HEK293 (cell line): ENCODE measurements at regions not wholly inside any gene's neighbourhood (a gene's known extent, or its start where the extent isn't known, plus 50 kb on each side); places are given as distances from the start of the nearest gene placed in this dataset.

Experiments
- CTCF ChIA-PET: fragments of 350-600 bp; formaldehyde crosslinking; extraction: SDS; loops from one replicate; lab custom pipeline; 2021; ENCODE audit warnings: antibody characterized with exemption; lab: Yijun Ruan, JAX
- POLR2A ChIA-PET: fragments of 300-600 bp; formaldehyde crosslinking; extraction: SDS; loops from one replicate; lab custom pipeline; 2020; ENCODE audit warnings: antibody characterized with exemption, inconsistent platforms; lab: Yijun Ruan, JAX
- H3K27ac ChIP-seq: fragments of 200-500 bp; sonication (Bioruptor generic); 2 replicates; pipeline ENCODE4 v1.5.1; 2014; ENCODE audit warnings: low read depth, low read length, control low read depth, inconsistent platforms; ENCODE audit errors: extremely low read depth
- H3K36me3 ChIP-seq, 2 experiments: fragments of 200-500 bp in 1 of 2; sonication (Bioruptor generic) in 1 of 2; 1 replicate in 1 of 2; 2 replicates in 1 of 2; pipeline ENCODE4 v1.5.1; 2014 to 2017; ENCODE audit warnings: inconsistent platforms in 2 of 2, low read length in 2 of 2; ENCODE audit not compliant: control insufficient read depth in 2 of 2, insufficient read depth in 1 of 2
- H3K4me1 ChIP-seq: fragments of 200-500 bp; sonication (Bioruptor generic); 2 replicates; pipeline ENCODE4 v1.5.1; 2014; ENCODE audit warnings: mild to moderate bottlenecking, low read length, inconsistent platforms; ENCODE audit not compliant: control insufficient read depth, insufficient read depth
- H3K4me3 ChIP-seq: 2 replicates; pipeline ENCODE4 v1.5.1; 2011; ENCODE audit warnings: low read depth, mild to moderate bottlenecking, control low read depth, low read length, moderate library complexity
- H3K9me3 ChIP-seq: fragments of 200-500 bp; sonication (Bioruptor generic); 2 replicates; pipeline ENCODE4 v1.5.1; 2014; ENCODE audit warnings: low read depth, low read length, inconsistent platforms; ENCODE audit not compliant: control insufficient read depth, insufficient read depth
- EGR2 ChIP-seq: fragments of 450-650 bp; formaldehyde crosslinking; IDR thresholded peaks from 2 replicates; pipeline ENCODE4 v1.5.1; 2016; ENCODE audit warnings: low read depth, missing biosample characterization, missing genetic modification characterization
- KLF10 ChIP-seq: fragments of 450-650 bp; IDR thresholded peaks from 2 replicates; pipeline ENCODE4 v1.5.1; 2018; ENCODE audit warnings: missing biosample characterization, mild to moderate bottlenecking, missing genetic modification characterization
- OSR2 ChIP-seq: fragments of 450-650 bp; formaldehyde crosslinking; IDR thresholded peaks from 2 replicates; pipeline ENCODE4 v1.5.1; 2016; ENCODE audit warnings: missing biosample characterization, missing genetic modification characterization
- REPIN1 ChIP-seq: fragments of 450-650 bp; formaldehyde crosslinking; IDR thresholded peaks from 2 replicates; pipeline ENCODE4 v1.5.1; 2017; ENCODE audit warnings: missing biosample characterization, missing genetic modification characterization, low read depth
- SCRT1 ChIP-seq: fragments of 450-650 bp; formaldehyde crosslinking; IDR thresholded peaks from 2 replicates; pipeline ENCODE4 v1.5.1; 2016; ENCODE audit warnings: missing biosample characterization, missing genetic modification characterization, borderline replicate concordance
- ZFHX2 ChIP-seq: fragments of 450-650 bp; formaldehyde crosslinking; conservative IDR thresholded peaks from 2 replicates; pipeline ENCODE4 v1.5.1; 2016; ENCODE audit warnings: missing biosample characterization, missing genetic modification characterization
- ZNF132 ChIP-seq: fragments of 450-650 bp; formaldehyde crosslinking; IDR thresholded peaks from 2 replicates; pipeline ENCODE4 v1.5.1; 2017; ENCODE audit warnings: missing biosample characterization, missing genetic modification characterization, borderline replicate concordance
- ZNF133 ChIP-seq: fragments of 450-650 bp; formaldehyde crosslinking; IDR thresholded peaks from 2 replicates; pipeline ENCODE4 v1.5.1; 2016; ENCODE audit warnings: missing biosample characterization, missing genetic modification characterization
- ZNF341 ChIP-seq: fragments of 450-650 bp; formaldehyde crosslinking; IDR thresholded peaks from 2 replicates; pipeline ENCODE4; 2016; ENCODE audit warnings: low read depth, missing biosample characterization, missing genetic modification characterization
- ZNF350 ChIP-seq: fragments of 450-650 bp; formaldehyde crosslinking; IDR thresholded peaks from 2 replicates; pipeline ENCODE4 v1.5.0; 2017; ENCODE audit warnings: missing biosample characterization, mild to moderate bottlenecking, missing genetic modification characterization
- ZNF580 ChIP-seq: fragments of 450-650 bp; formaldehyde crosslinking; IDR thresholded peaks from 2 replicates; pipeline ENCODE4 v1.5.1; 2016; ENCODE audit warnings: missing biosample characterization, missing genetic modification characterization
- ZSCAN4 ChIP-seq: fragments of 450-650 bp; formaldehyde crosslinking; IDR thresholded peaks from 2 replicates; pipeline ENCODE4 v1.5.1; 2017; ENCODE audit warnings: missing biosample characterization, missing genetic modification characterization
- ZSCAN5A ChIP-seq: fragments of 450-650 bp; formaldehyde crosslinking; IDR thresholded peaks from 2 replicates; pipeline ENCODE4 v1.5.1; 2016; ENCODE audit warnings: missing biosample characterization, missing genetic modification characterization

GRCh38 chr16:73140929-73141328, 93.0 kb upstream of the ZFHX3 start:
- Histone ChIP-seq H3K36me3 (no peaks in the 10 kb centered on the region), H3K27ac (no peak overlapping the region), H3K9me3 (no peaks in the 10 kb centered on the region), H3K4me3 (no peak overlapping the region), H3K4me1 (peaks cover 22% of the 10 kb centered on the region)
- TF ChIP-seq REPIN1 (tag by site-specific recombination): no peak
- CTCF ChIA-PET: interaction anchor here (0.7 kb wide), 1 partner anchor 1044 kb away, joined by 3 read pairs; no protein-coding TSS in a partner anchor
- POLR2A ChIA-PET: no interaction called here

GRCh38 chr16:73131156-73131862, 83.4 kb upstream of the ZFHX3 start:
- ChIA-PET POLR2A (no interaction called here), CTCF (interaction anchor here (0.6 kb wide), 1 partner anchor 11 kb away, joined by 3 read pairs; no protein-coding TSS in a partner anchor)
- no peak for TF ChIP-seq KLF10
- TF ChIP-seq ZNF350 (tag by site-specific recombination): no peak
- TF ChIP-seq ZNF132 (tag by site-specific recombination): no peak
- no peak for TF ChIP-seq ZNF341 (tag by site-specific recombination)
- no peak for TF ChIP-seq OSR2 (tag by site-specific recombination)
- TF ChIP-seq, all 188 proteins: peak for 0

GRCh38 chr16:73129455-73129854, 81.5 kb upstream of the ZFHX3 start:
- Histone ChIP-seq H3K4me3 (no peak overlapping the region), H3K4me1 (peaks cover 5% of the 10 kb centered on the region)
- TF ChIP-seq ZSCAN4 (tag by site-specific recombination): peak; percentile 89
- TF ChIP-seq ZSCAN5A (tag by site-specific recombination): no peak
- TF ChIP-seq, all 188 proteins: peak for 1
- Histone ChIP-seq H3K9me3 (no peaks in the 10 kb centered on the region), H3K27ac (no peak overlapping the region), H3K36me3 (no peaks in the 10 kb centered on the region)
- ChIA-PET POLR2A (no interaction called here), CTCF (no interaction called here)

More at GRCh38 chr16:73131156-73131862, 83.4 kb upstream of the ZFHX3 start:
- no peaks in the 10 kb centered on the region for H3K9me3 ChIP-seq
- no peak overlapping the region for H3K27ac ChIP-seq
- no peaks in the 10 kb centered on the region for H3K36me3 ChIP-seq
- peaks cover 3% of the 10 kb centered on the region; the same call in 1 of the 2 replicates for H3K4me1 ChIP-seq
- H3K4me3 ChIP-seq: no peak overlapping the region

- Histone ChIP-seq H3K4me3 (no peak overlapping the region), H3K9me3 (no peaks in the 10 kb centered on the region), H3K36me3 (no peaks in the 10 kb centered on the region), H3K4me1 (peaks cover 10% of the 10 kb centered on the region), H3K27ac (no peak overlapping the region)
- ChIA-PET POLR2A (no interaction called here), CTCF (interaction anchor here (0.6 to 0.7 kb wide), 2 partner anchors 26 to 51 kb away, joined by 4 to 6 read pairs; no protein-coding TSS in a partner anchor)
- TF ChIP-seq ZNF580 (tag by site-specific recombination) (no peak), SCRT1 (no peak), ZFHX2 (tag by site-specific recombination) (peak; percentile 68), ZNF133 (tag by site-specific recombination) (peak; percentile 59; the same call in 1 of the 2 replicates), EGR2 (tag by site-specific recombination) (0 out of 2 replicates have a peak, but pooled peaks have one; percentile 11)
These were observed 78.6 kb upstream of the ZFHX3 start for GRCh38 chr16:73126525-73126853.
